ENCODE measurements at regions not wholly inside any gene's neighbourhood (a gene's known extent, or its start where the extent isn't known, plus 50 kb on each side); places are given as distances from the start of the nearest gene placed in this dataset.

- ChIA-PET POLR2A (no interaction called here), CTCF (no interaction called here)
- Mint-ChIP-seq H3K36me3 (ENCODE audit: low read depth) (no peaks in the 10 kb centered on the region), H3K4me1 (ENCODE audit: low read depth) (no peaks in the 10 kb centered on the region), H3K9me3 (ENCODE audit: insufficient read depth) (peaks cover 2% of the 10 kb centered on the region), H3K27ac (no peak overlapping the region), H3K27me3 (ENCODE audit: low read depth) (no peaks in the 10 kb centered on the region), H3K4me3 (no peak overlapping the region)
- no peak for ATAC-seq
- DNase-seq, result no peak
These were observed 373.0 kb upstream of the ZFP64 start for GRCh38 chr20:52564594-52564993.

- CTCF ChIA-PET, result no interaction called here
- H3K27me3 Mint-ChIP-seq (ENCODE audit: low read depth), result no peaks in the 10 kb centered on the region
- H3K36me3 Mint-ChIP-seq (ENCODE audit: low read depth), result no peaks in the 10 kb centered on the region
- H3K27ac Mint-ChIP-seq, result no peak overlapping the region
- H3K4me1 Mint-ChIP-seq (ENCODE audit: low read depth), result no peaks in the 10 kb centered on the region
- ATAC-seq (no peak), DNase-seq (no peak)
- no peak overlapping the region for H3K4me3 Mint-ChIP-seq
- POLR2A ChIA-PET, result no interaction called here
- H3K9me3 Mint-ChIP-seq (ENCODE audit: insufficient read depth), result peaks cover 4% of the 10 kb centered on the region
These were observed 360.7 kb upstream of the ZFP64 start for GRCh38 chr20:52552181-52552872.

- CTCF ChIA-PET, result no interaction called here
- no peaks in the 10 kb centered on the region for H3K27me3 Mint-ChIP-seq (ENCODE audit: low read depth)
- no peak for ATAC-seq
- H3K4me1 Mint-ChIP-seq (ENCODE audit: low read depth), result no peaks in the 10 kb centered on the region
- no peak for DNase-seq
- no peaks in the 10 kb centered on the region for H3K9me3 Mint-ChIP-seq (ENCODE audit: insufficient read depth)
- H3K27ac Mint-ChIP-seq, result no peak overlapping the region
- no peak overlapping the region for H3K4me3 Mint-ChIP-seq
- POLR2A ChIA-PET, result no interaction called here
- H3K36me3 Mint-ChIP-seq (ENCODE audit: low read depth), result no peaks in the 10 kb centered on the region
These were observed 350.6 kb upstream of the ZFP64 start for GRCh38 chr20:52542131-52542530.

- H3K27me3 Mint-ChIP-seq (ENCODE audit: low read depth), result no peaks in the 10 kb centered on the region
- ATAC-seq, result no peak
- H3K36me3 Mint-ChIP-seq (ENCODE audit: low read depth), result no peaks in the 10 kb centered on the region
- H3K27ac Mint-ChIP-seq, result no peak overlapping the region
- no peak overlapping the region for H3K4me3 Mint-ChIP-seq
- H3K4me1 Mint-ChIP-seq (ENCODE audit: low read depth), result no peaks in the 10 kb centered on the region
- no peak for DNase-seq
- ChIA-PET CTCF (no interaction called here), POLR2A (no interaction called here)
- no peaks in the 10 kb centered on the region for H3K9me3 Mint-ChIP-seq (ENCODE audit: insufficient read depth)
These were observed 348.9 kb upstream of the ZFP64 start for GRCh38 chr20:52540509-52540908.

GRCh38 chr20:52539891-52540290, 348.3 kb upstream of the ZFP64 start:
- Mint-ChIP-seq H3K27ac (no peak overlapping the region), H3K27me3 (ENCODE audit: low read depth) (no peaks in the 10 kb centered on the region), H3K4me1 (ENCODE audit: low read depth) (no peaks in the 10 kb centered on the region), H3K4me3 (no peak overlapping the region), H3K9me3 (ENCODE audit: insufficient read depth) (no peaks in the 10 kb centered on the region), H3K36me3 (ENCODE audit: low read depth) (no peaks in the 10 kb centered on the region)
- no peak for DNase-seq
- CTCF ChIA-PET, result no interaction called here
- POLR2A ChIA-PET, result no interaction called here
- ATAC-seq, result no peak

- Mint-ChIP-seq H3K4me3 (no peak overlapping the region), H3K27ac (no peak overlapping the region), H3K9me3 (ENCODE audit: insufficient read depth) (no peaks in the 10 kb centered on the region), H3K36me3 (ENCODE audit: low read depth) (no peaks in the 10 kb centered on the region), H3K27me3 (ENCODE audit: low read depth) (no peaks in the 10 kb centered on the region), H3K4me1 (ENCODE audit: low read depth) (no peaks in the 10 kb centered on the region)
- DNase-seq (no peak), ATAC-seq (no peak)
- POLR2A ChIA-PET, result no interaction called here
- CTCF ChIA-PET, result no interaction called here
These were observed 345.3 kb upstream of the ZFP64 start for GRCh38 chr20:52536841-52537400.

GRCh38 chr20:52536040-52536439, 344.5 kb upstream of the ZFP64 start:
- no peak for ATAC-seq
- Mint-ChIP-seq H3K36me3 (ENCODE audit: low read depth) (no peaks in the 10 kb centered on the region), H3K9me3 (ENCODE audit: insufficient read depth) (no peaks in the 10 kb centered on the region), H3K27me3 (ENCODE audit: low read depth) (no peaks in the 10 kb centered on the region), H3K4me1 (ENCODE audit: low read depth) (no peaks in the 10 kb centered on the region), H3K4me3 (no peak overlapping the region), H3K27ac (no peak overlapping the region)
- no peak for DNase-seq
- POLR2A ChIA-PET, result no interaction called here
- CTCF ChIA-PET, result no interaction called here

- no peaks in the 10 kb centered on the region for H3K36me3 Mint-ChIP-seq (ENCODE audit: low read depth)
- DNase-seq, result no peak
- no peaks in the 10 kb centered on the region for H3K4me1 Mint-ChIP-seq (ENCODE audit: low read depth)
- no peak overlapping the region for H3K27ac Mint-ChIP-seq
- no peak for ATAC-seq
- no peaks in the 10 kb centered on the region for H3K27me3 Mint-ChIP-seq (ENCODE audit: low read depth)
- ChIA-PET POLR2A (no interaction called here), CTCF (no interaction called here)
- H3K9me3 Mint-ChIP-seq (ENCODE audit: insufficient read depth), result no peaks in the 10 kb centered on the region
- H3K4me3 Mint-ChIP-seq, result no peak overlapping the region
These were observed 343.0 kb upstream of the ZFP64 start for GRCh38 chr20:52534616-52535015.

GRCh38 chr20:52533401-52533800, 341.8 kb upstream of the ZFP64 start:
- H3K27ac Mint-ChIP-seq, result no peak overlapping the region
- no peak overlapping the region for H3K4me3 Mint-ChIP-seq
- H3K36me3 Mint-ChIP-seq (ENCODE audit: low read depth), result no peaks in the 10 kb centered on the region
- no peaks in the 10 kb centered on the region for H3K4me1 Mint-ChIP-seq (ENCODE audit: low read depth)
- DNase-seq, result no peak
- no peaks in the 10 kb centered on the region for H3K27me3 Mint-ChIP-seq (ENCODE audit: low read depth)
- ChIA-PET CTCF (no interaction called here), POLR2A (no interaction called here)
- H3K9me3 Mint-ChIP-seq (ENCODE audit: insufficient read depth), result no peaks in the 10 kb centered on the region
- ATAC-seq, result no peak

- ChIA-PET CTCF (no interaction called here), POLR2A (no interaction called here)
- H3K9me3 Mint-ChIP-seq (ENCODE audit: insufficient read depth), result no peaks in the 10 kb centered on the region
These were observed 341.1 kb upstream of the ZFP64 start for GRCh38 chr20:52532674-52533073.

GRCh38 chr20:52530571-52530970, 339.0 kb upstream of the ZFP64 start:
- H3K4me1 Mint-ChIP-seq (ENCODE audit: low read depth), result no peaks in the 10 kb centered on the region
- no peak overlapping the region for H3K4me3 Mint-ChIP-seq
- no peaks in the 10 kb centered on the region for H3K36me3 Mint-ChIP-seq (ENCODE audit: low read depth)
- H3K9me3 Mint-ChIP-seq (ENCODE audit: insufficient read depth), result no peaks in the 10 kb centered on the region
- ATAC-seq (no peak), DNase-seq (no peak)
- CTCF ChIA-PET, result no interaction called here
- H3K27ac Mint-ChIP-seq, result no peak overlapping the region
- H3K27me3 Mint-ChIP-seq (ENCODE audit: low read depth), result peaks cover 3% of the 10 kb centered on the region
- POLR2A ChIA-PET, result no interaction called here

More at GRCh38 chr20:52532674-52533073, 341.1 kb upstream of the ZFP64 start:
- H3K4me1 Mint-ChIP-seq (ENCODE audit: low read depth), result no peaks in the 10 kb centered on the region
- H3K4me3 Mint-ChIP-seq, result no peak overlapping the region
- H3K27me3 Mint-ChIP-seq (ENCODE audit: low read depth), result no peaks in the 10 kb centered on the region
- DNase-seq, result no peak
- H3K27ac Mint-ChIP-seq, result no peak overlapping the region
- H3K36me3 Mint-ChIP-seq (ENCODE audit: low read depth), result no peaks in the 10 kb centered on the region
- no peak for ATAC-seq

GRCh38 chr20:52529826-52530225, 338.2 kb upstream of the ZFP64 start:
- Mint-ChIP-seq H3K4me1 (ENCODE audit: low read depth) (no peaks in the 10 kb centered on the region), H3K27me3 (ENCODE audit: low read depth) (peaks cover 3% of the 10 kb centered on the region), H3K9me3 (ENCODE audit: insufficient read depth) (no peaks in the 10 kb centered on the region), H3K4me3 (no peak overlapping the region), H3K36me3 (ENCODE audit: low read depth) (no peaks in the 10 kb centered on the region), H3K27ac (no peak overlapping the region)
- ChIA-PET CTCF (interaction anchor here (0.7 kb wide), 1 partner anchor 8 kb away, joined by 3 read pairs; no protein-coding TSS in a partner anchor), POLR2A (no interaction called here)
- ATAC-seq (no peak), DNase-seq (no peak)

GRCh38 chr20:52524861-52525260, 333.3 kb upstream of the ZFP64 start:
- no peak for DNase-seq
- Mint-ChIP-seq H3K36me3 (ENCODE audit: low read depth) (no peaks in the 10 kb centered on the region), H3K4me1 (ENCODE audit: low read depth) (no peaks in the 10 kb centered on the region), H3K4me3 (no peak overlapping the region), H3K27me3 (ENCODE audit: low read depth) (peaks cover 3% of the 10 kb centered on the region), H3K27ac (no peak overlapping the region), H3K9me3 (ENCODE audit: insufficient read depth) (no peaks in the 10 kb centered on the region)
- ATAC-seq, result no peak
- POLR2A ChIA-PET, result no interaction called here
- CTCF ChIA-PET, result no interaction called here
